Heart right ventricle (tissue), 16 donors: ENCODE measurements at regions not wholly inside any gene's neighbourhood (a gene's known extent, or its start where the extent isn't known, plus 50 kb on each side); places are given as distances from the start of the nearest gene placed in this dataset.

Experiments
- ATAC-seq, 8 donors: fragments of 200-7000 bp; cut with Tn5 transposase; one replicate each; pipeline ENCODE4 v1.9.1; 2020; ENCODE audit warnings: mild to moderate bottlenecking in 8 of 8, moderate library complexity in 8 of 8, moderate number of reproducible peaks in 1 of 8
- DNase-seq, 2 donors: peaks; one replicate each; pipeline ENCODE4 v3.0.0-alpha.2; 2020
- H3K27ac ChIP-seq, 10 donors: fragments of 200-600 bp; sonication (generic) in 2 of 10; one replicate each; pipeline versions ENCODE4 v1.5.0 to v1.8.0; 2020 to 2022; ENCODE audit warnings: mild to moderate bottlenecking in 3 of 10
- H3K27me3 ChIP-seq, 7 donors: fragments of 200-600 bp; one replicate each; pipeline ENCODE4 v1.8.0; 2021 to 2022; ENCODE audit warnings: mild to moderate bottlenecking in 2 of 7
- H3K36me3 ChIP-seq, 9 donors: fragments of 200-600 bp; sonication (generic) in 1 of 9; one replicate each; pipeline versions ENCODE4 v1.5.0 to v1.8.0; 2020 to 2022; ENCODE audit warnings: mild to moderate bottlenecking in 2 of 9
- H3K4me1 ChIP-seq, 9 donors: fragments of 200-600 bp; sonication (generic) in 1 of 9; one replicate each; pipeline versions ENCODE4 v1.5.0 to v1.8.0; 2020 to 2022; ENCODE audit warnings: mild to moderate bottlenecking in 4 of 9
- H3K4me3 ChIP-seq, 10 donors: fragments of 200-600 bp; sonication (generic) in 2 of 10; one replicate each; pipeline versions ENCODE4 v1.5.0 to v1.8.0; 2020 to 2022; ENCODE audit warnings: mild to moderate bottlenecking in 7 of 10, moderate library complexity in 2 of 10
- H3K9me3 ChIP-seq, 11 donors: fragments of 200-600 bp in 10 of 11; sonication (generic) in 2 of 11; one replicate each; pipeline versions ENCODE4 v1.5.0 to v1.8.0; 2013 to 2022; ENCODE audit warnings: mild to moderate bottlenecking in 2 of 11, control low read depth in 1 of 11, moderate library complexity in 1 of 11
- WGBS, 2 donors: extraction: QIAGEN DNeasy Blood & Tissue Kit; methylation state at CpG; one replicate each; pipeline ENCODE4 v1.1.7; 2013; ENCODE audit warnings: inconsistent platforms in 1 of 2; 5-methylcytosine and 5-hydroxymethylcytosine counted together
- intact Hi-C, 10 donors: fragments of 100-400 bp; cut with DNase I; formaldehyde crosslinking; loops; one replicate each; pipeline versions ENCODE4 v1.11.1 to v1.14.2; 2022
- TF ChIP-seq, protein P1 (sequence below), 9 donors: fragments of 200-600 bp; sonication (generic) in 2 of 9; IDR thresholded peaks; one replicate each; pipeline versions ENCODE4 v1.5.0 to v1.8.0; 2021 to 2022; ENCODE audit warnings: antibody characterized with exemption in 9 of 9, mild to moderate bottlenecking in 5 of 9, moderate library complexity in 1 of 9
- donor health status: Arrhythmogenic right ventricular cardiomyopathy.
- donor health status: ischemic (EF 13 %, LVEDD 7.1; RV severe dilation, severe dysfunction).
- donor health status: healthy with polysubstance abuse.
- donor health status: DM: no; HTN: yes; CAD: no.
- donor health status: DM: no; HTN: no; CAD: no.
- donor health status: ischemic (EF 25% LVEDD 6.9; RV normal size, moderate dysfunction).
- donor health status: ischemic (EF 25% LVEDD 5.7; RV mildly dilated, moderate dysfunction).
- donor health status: healthy.
- donor health status: DM: yes; HTN: yes; CAD: no.
- donor health status: Ischemic cardiomyopathy.
- donor health status: ischemic (EF 35%, LVEDD 5.7; RV mildly dilated, moderate dysfunction).
- donor health status: nonischemic (EF 11% LVEDD 7.7; RV severe dilation, severe dysfunction).
- donor health status: DM: yes; HTN: yes; CAD: no.
- donor health status: PGD.
- donor health status: ischemic (EF 29% LVEDD 5.4; RV normal size, mild dysfunction).
- donor health status: nonischemic (EF 23%, LVEDD 6.1; RV moderate dilation, normal function).

DNA sequence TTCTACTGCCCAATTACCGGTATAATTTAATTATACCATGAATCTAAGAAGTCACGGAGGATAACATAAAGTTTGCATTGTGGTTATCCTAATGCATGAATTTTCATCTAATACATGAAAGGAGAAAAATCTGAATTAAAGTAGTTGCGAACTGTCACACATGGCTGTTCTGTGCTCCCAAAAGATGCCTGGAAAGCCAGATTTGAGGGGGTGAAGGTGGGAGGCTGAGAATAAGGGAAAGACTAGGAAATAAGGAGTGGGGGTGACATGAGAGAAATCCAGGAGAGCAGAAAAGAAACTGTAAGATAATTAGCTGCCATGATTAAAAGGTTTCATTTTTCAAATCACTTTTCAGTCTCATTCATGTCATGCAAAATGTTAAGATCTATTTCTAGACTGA lies 1582.7 kb downstream of the STIM2 start:
- Histone ChIP-seq H3K9me3 (no peaks in the 10 kb centered on the region), H3K4me3 (no peak overlapping the region), H3K27ac (no peak overlapping the region), H3K36me3 (no peaks in the 10 kb centered on the region), H3K27me3 (no peaks in the 10 kb centered on the region), H3K4me1 (no peaks in the 10 kb centered on the region)
- intact Hi-C loops = no loop called here
- TF ChIP-seq, protein P1, sequence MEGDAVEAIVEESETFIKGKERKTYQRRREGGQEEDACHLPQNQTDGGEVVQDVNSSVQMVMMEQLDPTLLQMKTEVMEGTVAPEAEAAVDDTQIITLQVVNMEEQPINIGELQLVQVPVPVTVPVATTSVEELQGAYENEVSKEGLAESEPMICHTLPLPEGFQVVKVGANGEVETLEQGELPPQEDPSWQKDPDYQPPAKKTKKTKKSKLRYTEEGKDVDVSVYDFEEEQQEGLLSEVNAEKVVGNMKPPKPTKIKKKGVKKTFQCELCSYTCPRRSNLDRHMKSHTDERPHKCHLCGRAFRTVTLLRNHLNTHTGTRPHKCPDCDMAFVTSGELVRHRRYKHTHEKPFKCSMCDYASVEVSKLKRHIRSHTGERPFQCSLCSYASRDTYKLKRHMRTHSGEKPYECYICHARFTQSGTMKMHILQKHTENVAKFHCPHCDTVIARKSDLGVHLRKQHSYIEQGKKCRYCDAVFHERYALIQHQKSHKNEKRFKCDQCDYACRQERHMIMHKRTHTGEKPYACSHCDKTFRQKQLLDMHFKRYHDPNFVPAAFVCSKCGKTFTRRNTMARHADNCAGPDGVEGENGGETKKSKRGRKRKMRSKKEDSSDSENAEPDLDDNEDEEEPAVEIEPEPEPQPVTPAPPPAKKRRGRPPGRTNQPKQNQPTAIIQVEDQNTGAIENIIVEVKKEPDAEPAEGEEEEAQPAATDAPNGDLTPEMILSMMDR (IDR thresholded peaks at IDR 0.05) = no peak
- DNase-seq = no peak
- ATAC-seq = no peak
- 95% methylated on average over 3 of the region's 3 CpGs for WGBS, 2 donors

DNA sequence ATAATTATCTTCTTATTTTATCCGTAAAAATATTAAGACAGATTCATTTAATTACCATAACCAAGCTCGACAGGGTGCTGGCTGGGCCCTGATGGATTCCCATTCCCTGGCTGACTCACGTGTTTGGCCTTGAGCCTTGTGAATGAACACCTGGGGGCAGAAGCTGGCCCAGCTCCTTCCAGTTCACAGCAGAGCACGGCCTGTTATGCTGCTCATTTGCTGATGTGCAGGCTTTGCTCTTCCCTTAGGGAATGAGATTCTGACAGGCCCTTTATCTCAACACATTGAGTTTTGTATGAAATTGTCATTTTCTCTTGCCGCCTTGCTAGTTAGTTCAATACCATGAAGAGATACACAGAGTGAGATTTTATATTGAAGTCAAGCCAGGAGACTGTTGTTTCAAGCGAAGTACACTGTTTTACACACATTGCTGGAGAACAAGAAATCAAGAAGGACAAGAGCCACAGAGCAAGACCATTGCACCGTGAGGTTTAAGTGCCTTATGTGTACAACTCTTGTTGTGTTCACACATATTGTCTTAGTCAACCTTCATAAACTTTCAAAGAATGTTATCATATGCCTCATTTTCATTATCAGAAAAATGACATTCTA lies 1583.3 kb downstream of the STIM2 start:
- Histone ChIP-seq H3K36me3 (no peaks in the 10 kb centered on the region), H3K27ac (no peak overlapping the region), H3K9me3 (no peaks in the 10 kb centered on the region), H3K4me1 (no peaks in the 10 kb centered on the region), H3K4me3 (no peak overlapping the region), H3K27me3 (no peaks in the 10 kb centered on the region)
- TF ChIP-seq, protein P1 (IDR thresholded peaks at IDR 0.05) = no peak
- DNase-seq (no peak), ATAC-seq (no peak)
- intact Hi-C loops = no loop called here
- WGBS, 2 donors = 64 to 70% methylated on average over 7 of the region's 7 CpGs

DNA sequence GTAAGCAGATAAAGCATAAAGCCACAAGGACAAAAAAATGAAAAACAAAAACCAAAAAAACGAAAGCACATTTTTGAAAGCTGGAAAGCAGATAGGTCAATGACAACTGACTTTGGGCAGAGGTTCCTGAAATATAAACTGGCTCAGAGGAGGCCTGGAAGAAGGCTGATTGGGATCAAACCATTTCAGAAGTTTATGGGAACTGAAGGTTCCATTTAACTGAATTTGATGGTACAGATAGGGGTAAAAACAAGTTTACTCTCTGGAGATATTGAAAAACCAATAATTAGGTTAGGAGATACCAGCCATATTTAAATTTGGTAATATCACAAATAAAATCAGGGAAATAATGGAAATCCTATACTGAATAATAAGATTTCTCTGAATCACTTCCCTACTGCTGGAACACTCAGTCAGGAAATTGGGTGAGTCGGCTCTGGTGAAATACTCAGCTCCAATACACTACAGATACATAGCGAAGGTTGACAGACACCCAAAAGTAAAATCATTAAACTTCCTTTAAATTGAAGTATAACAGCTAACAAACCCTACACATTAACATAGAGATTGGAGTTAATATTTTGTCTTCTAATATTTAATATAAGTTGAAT lies 1584.3 kb downstream of the STIM2 start:
- no peak overlapping the region for H3K27ac ChIP-seq
- H3K36me3 ChIP-seq = no peaks in the 10 kb centered on the region
- no peak overlapping the region for H3K4me3 ChIP-seq
- ATAC-seq (no peak), DNase-seq (no peak)
- H3K27me3 ChIP-seq = no peaks in the 10 kb centered on the region
- H3K4me1 ChIP-seq = no peaks in the 10 kb centered on the region
- no peaks in the 10 kb centered on the region for H3K9me3 ChIP-seq
- intact Hi-C loops = no loop called here
- WGBS, 2 donors = 82 to 87% methylated on average over 3 of the region's 3 CpGs
- TF ChIP-seq, protein P1 (IDR thresholded peaks at IDR 0.05) = no peak

DNA sequence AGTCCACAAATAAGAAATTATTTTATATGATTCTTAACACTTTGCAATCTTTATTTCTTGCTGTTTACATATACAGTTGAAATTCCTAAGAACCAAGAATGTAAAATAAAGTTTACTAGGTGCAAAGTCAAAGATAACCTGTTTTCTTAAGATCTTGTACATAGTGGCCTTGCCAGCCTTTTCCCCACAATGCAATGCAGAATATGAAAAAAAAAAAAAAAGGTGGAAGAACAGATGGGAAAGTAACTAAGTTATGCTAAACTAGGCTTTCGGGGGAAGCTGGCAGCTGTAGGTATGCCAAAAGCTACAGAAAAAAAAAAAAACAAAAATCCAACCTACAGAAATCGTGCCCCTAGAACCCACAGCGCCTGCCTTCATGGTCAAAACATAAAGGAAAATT lies 1588.4 kb downstream of the STIM2 start:
- TF ChIP-seq, protein P1 (IDR thresholded peaks at IDR 0.05) = no peak
- Histone ChIP-seq H3K4me1 (no peaks in the 10 kb centered on the region), H3K36me3 (no peaks in the 10 kb centered on the region), H3K27me3 (no peaks in the 10 kb centered on the region), H3K9me3 (peaks cover 0 to 8% (median 0%) of the 10 kb centered on the region in 11 donors), H3K4me3 (no peak overlapping the region), H3K27ac (no peak overlapping the region)
- no peak for ATAC-seq
- 71 to 74% methylated on average over 3 of the region's 3 CpGs for WGBS, 2 donors
- no peak for DNase-seq
- intact Hi-C loops = no loop called here
